ENCODE measurements at regions not wholly inside any gene's neighbourhood (a gene's known extent, or its start where the extent isn't known, plus 50 kb on each side); places are given as distances from the start of the nearest gene placed in this dataset.

DNA sequence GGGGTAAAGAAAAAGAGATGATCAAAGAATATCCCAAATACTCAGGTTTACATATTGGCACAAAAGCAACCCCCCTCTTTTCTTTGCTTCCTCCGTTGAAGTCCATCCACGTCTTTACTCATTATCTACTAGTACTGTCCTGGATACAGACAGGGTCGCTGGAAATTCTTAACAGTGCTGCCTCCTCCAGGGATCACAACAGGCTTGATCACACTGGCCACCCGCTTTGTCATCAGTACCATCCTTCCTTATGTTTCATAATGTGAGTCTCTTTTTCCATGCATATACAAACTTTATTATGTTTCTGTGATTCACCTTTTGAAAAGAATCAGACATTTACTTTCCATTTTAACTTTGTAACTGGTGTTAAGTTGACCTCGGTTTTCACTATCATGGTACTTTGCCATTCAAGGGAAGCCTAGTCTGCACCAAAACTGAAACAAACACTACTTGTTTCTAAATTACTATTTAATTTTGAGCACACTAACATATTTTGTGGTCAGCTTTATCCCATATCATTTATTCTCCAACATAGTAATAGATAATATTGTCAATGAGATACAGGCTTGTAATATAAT lies 387.5 kb upstream of the PPP1R2C start (continued):
- TF ChIP-seq, protein P1, sequence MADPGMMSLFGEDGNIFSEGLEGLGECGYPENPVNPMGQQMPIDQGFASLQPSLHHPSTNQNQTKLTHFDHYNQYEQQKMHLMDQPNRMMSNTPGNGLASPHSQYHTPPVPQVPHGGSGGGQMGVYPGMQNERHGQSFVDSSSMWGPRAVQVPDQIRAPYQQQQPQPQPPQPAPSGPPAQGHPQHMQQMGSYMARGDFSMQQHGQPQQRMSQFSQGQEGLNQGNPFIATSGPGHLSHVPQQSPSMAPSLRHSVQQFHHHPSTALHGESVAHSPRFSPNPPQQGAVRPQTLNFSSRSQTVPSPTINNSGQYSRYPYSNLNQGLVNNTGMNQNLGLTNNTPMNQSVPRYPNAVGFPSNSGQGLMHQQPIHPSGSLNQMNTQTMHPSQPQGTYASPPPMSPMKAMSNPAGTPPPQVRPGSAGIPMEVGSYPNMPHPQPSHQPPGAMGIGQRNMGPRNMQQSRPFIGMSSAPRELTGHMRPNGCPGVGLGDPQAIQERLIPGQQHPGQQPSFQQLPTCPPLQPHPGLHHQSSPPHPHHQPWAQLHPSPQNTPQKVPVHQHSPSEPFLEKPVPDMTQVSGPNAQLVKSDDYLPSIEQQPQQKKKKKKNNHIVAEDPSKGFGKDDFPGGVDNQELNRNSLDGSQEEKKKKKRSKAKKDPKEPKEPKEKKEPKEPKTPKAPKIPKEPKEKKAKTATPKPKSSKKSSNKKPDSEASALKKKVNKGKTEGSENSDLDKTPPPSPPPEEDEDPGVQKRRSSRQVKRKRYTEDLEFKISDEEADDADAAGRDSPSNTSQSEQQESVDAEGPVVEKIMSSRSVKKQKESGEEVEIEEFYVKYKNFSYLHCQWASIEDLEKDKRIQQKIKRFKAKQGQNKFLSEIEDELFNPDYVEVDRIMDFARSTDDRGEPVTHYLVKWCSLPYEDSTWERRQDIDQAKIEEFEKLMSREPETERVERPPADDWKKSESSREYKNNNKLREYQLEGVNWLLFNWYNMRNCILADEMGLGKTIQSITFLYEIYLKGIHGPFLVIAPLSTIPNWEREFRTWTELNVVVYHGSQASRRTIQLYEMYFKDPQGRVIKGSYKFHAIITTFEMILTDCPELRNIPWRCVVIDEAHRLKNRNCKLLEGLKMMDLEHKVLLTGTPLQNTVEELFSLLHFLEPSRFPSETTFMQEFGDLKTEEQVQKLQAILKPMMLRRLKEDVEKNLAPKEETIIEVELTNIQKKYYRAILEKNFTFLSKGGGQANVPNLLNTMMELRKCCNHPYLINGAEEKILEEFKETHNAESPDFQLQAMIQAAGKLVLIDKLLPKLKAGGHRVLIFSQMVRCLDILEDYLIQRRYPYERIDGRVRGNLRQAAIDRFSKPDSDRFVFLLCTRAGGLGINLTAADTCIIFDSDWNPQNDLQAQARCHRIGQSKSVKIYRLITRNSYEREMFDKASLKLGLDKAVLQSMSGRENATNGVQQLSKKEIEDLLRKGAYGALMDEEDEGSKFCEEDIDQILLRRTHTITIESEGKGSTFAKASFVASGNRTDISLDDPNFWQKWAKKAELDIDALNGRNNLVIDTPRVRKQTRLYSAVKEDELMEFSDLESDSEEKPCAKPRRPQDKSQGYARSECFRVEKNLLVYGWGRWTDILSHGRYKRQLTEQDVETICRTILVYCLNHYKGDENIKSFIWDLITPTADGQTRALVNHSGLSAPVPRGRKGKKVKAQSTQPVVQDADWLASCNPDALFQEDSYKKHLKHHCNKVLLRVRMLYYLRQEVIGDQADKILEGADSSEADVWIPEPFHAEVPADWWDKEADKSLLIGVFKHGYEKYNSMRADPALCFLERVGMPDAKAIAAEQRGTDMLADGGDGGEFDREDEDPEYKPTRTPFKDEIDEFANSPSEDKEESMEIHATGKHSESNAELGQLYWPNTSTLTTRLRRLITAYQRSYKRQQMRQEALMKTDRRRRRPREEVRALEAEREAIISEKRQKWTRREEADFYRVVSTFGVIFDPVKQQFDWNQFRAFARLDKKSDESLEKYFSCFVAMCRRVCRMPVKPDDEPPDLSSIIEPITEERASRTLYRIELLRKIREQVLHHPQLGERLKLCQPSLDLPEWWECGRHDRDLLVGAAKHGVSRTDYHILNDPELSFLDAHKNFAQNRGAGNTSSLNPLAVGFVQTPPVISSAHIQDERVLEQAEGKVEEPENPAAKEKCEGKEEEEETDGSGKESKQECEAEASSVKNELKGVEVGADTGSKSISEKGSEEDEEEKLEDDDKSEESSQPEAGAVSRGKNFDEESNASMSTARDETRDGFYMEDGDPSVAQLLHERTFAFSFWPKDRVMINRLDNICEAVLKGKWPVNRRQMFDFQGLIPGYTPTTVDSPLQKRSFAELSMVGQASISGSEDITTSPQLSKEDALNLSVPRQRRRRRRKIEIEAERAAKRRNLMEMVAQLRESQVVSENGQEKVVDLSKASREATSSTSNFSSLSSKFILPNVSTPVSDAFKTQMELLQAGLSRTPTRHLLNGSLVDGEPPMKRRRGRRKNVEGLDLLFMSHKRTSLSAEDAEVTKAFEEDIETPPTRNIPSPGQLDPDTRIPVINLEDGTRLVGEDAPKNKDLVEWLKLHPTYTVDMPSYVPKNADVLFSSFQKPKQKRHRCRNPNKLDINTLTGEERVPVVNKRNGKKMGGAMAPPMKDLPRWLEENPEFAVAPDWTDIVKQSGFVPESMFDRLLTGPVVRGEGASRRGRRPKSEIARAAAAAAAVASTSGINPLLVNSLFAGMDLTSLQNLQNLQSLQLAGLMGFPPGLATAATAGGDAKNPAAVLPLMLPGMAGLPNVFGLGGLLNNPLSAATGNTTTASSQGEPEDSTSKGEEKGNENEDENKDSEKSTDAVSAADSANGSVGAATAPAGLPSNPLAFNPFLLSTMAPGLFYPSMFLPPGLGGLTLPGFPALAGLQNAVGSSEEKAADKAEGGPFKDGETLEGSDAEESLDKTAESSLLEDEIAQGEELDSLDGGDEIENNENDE (IDR thresholded peaks at IDR 0.05; ENCODE audit: insufficient replicate concordance, low read length) = no peak
